ENCODE measurements at regions not wholly inside any gene's neighbourhood (a gene's known extent, or its start where the extent isn't known, plus 50 kb on each side); places are given as distances from the start of the nearest gene placed in this dataset.
A peak's percentile ranks its signal among the peaks of the same experiment; 100 is the strongest.
"Not testable (repeated sequence)": the region's sequence is repeated elsewhere in the genome, so short reads cannot be mapped to it uniquely, and the experiment has no call there.

- no peak for TF ChIP-seq CTCF (IDR thresholded peaks at IDR 0.05)
- peaks cover 75% of the 10 kb centered on the region for H3K4me1 Mint-ChIP-seq
Measured at GRCh38 chr22:23458663-23459541, 121.2 kb downstream of the IGLL1 start.

DNA sequence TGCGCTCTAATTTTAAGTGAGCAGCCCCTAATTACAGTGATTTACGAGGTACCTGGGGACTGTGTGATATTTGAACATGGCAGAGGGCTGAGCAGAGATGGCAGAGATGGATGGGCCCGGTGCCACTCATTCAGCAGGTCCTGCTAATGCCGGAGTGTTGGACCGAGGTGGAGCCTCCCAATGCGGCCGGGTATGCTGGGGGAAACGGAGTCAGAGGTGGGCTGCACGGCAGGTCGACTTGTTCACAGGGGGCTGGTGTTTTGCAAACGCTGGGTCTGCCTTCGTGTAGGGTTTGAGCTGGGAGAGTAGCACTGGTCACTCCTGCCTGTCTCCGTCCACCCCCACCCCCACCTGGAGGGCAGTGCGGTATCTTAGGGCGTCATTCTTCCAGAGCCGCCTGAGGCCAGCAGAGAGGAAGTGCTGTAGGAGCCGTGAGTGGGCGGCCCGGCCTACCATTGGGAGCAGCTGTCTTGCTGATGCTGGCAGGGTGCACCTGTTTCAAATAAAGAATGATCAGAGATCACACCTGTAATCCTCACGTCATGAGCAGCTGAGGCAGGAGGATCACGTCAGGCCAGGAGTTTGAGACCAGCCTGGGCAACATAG, 122.6 kb downstream of the IGLL1 start:
- no peak overlapping the region for H3K27ac Mint-ChIP-seq
- H3K4me1 Mint-ChIP-seq, result peaks cover 73% of the 10 kb centered on the region
- TF ChIP-seq CTCF (IDR thresholded peaks at IDR 0.05), result no peak
- no peaks in the 10 kb centered on the region for H3K9me3 Mint-ChIP-seq
- no peaks in the 10 kb centered on the region for H3K27me3 Mint-ChIP-seq (ENCODE audit: low read depth, poor library complexity)
- peaks cover 23% of the 10 kb centered on the region for H3K36me3 Mint-ChIP-seq (ENCODE audit: low read depth)
- DNase-seq, result no peak
- H3K4me3 Mint-ChIP-seq, result no peak overlapping the region

More at GRCh38 chr22:23458663-23459541, 121.2 kb downstream of the IGLL1 start:
- Mint-ChIP-seq H3K36me3 (ENCODE audit: low read depth) (peaks cover 31% of the 10 kb centered on the region), H3K27me3 (ENCODE audit: low read depth, poor library complexity) (no peaks in the 10 kb centered on the region), H3K9me3 (no peaks in the 10 kb centered on the region), H3K27ac (peak overlapping the region; percentile 39), H3K4me3 (peak overlapping the region; percentile 32)
- DNase-seq, result no peak

- H3K4me3 Mint-ChIP-seq; H3K9me3 Mint-ChIP-seq; H3K27me3 Mint-ChIP-seq (ENCODE audit: low read depth, poor library complexity); DNase-seq: not testable (repeated sequence)
- H3K4me1 Mint-ChIP-seq, result peaks cover 74% of the 10 kb centered on the region
- peak overlapping the region; percentile 89 for H3K27ac Mint-ChIP-seq
- H3K36me3 Mint-ChIP-seq (ENCODE audit: low read depth), result peaks cover 16% of the 10 kb centered on the region
Measured at GRCh38 chr22:23456666-23457379, 123.3 kb downstream of the IGLL1 start.

- H3K27ac Mint-ChIP-seq; DNase-seq; H3K27me3 Mint-ChIP-seq (ENCODE audit: low read depth, poor library complexity); H3K9me3 Mint-ChIP-seq; H3K4me3 Mint-ChIP-seq: not testable (repeated sequence)
- peaks cover 64% of the 10 kb centered on the region for H3K4me1 Mint-ChIP-seq
- H3K36me3 Mint-ChIP-seq (ENCODE audit: low read depth), result peaks cover 11% of the 10 kb centered on the region
Measured at GRCh38 chr22:23454345-23454744, 125.7 kb downstream of the IGLL1 start.

DNA sequence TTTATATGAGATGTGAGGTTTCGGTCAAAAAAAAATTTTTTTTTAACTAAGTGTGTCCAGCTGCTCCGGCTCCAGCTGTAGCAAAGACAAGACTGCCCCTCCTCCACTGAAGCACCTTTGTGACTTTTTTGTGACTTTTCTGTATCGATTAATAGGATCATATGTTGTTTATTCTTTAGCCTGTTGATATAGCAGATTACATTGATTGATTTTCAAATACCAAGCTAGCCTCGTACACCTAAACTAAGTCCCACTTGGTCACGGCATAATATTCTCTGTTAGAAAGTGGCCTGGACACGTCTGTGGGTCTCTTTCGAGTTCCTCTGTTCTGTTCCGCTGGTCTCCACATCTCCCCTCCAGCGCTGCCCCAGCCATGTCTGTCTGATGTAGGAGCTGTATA, 126.8 kb downstream of the IGLL1 start:
- Mint-ChIP-seq H3K4me3 (no peak overlapping the region), H3K36me3 (ENCODE audit: low read depth) (peaks cover 11% of the 10 kb centered on the region), H3K4me1 (peaks cover 56% of the 10 kb centered on the region), H3K9me3 (no peaks in the 10 kb centered on the region), H3K27ac (peak overlapping the region; percentile 39), H3K27me3 (ENCODE audit: low read depth, poor library complexity) (no peaks in the 10 kb centered on the region)
- DNase-seq, result no peak
- no peak for TF ChIP-seq CTCF (IDR thresholded peaks at IDR 0.05)

DNA sequence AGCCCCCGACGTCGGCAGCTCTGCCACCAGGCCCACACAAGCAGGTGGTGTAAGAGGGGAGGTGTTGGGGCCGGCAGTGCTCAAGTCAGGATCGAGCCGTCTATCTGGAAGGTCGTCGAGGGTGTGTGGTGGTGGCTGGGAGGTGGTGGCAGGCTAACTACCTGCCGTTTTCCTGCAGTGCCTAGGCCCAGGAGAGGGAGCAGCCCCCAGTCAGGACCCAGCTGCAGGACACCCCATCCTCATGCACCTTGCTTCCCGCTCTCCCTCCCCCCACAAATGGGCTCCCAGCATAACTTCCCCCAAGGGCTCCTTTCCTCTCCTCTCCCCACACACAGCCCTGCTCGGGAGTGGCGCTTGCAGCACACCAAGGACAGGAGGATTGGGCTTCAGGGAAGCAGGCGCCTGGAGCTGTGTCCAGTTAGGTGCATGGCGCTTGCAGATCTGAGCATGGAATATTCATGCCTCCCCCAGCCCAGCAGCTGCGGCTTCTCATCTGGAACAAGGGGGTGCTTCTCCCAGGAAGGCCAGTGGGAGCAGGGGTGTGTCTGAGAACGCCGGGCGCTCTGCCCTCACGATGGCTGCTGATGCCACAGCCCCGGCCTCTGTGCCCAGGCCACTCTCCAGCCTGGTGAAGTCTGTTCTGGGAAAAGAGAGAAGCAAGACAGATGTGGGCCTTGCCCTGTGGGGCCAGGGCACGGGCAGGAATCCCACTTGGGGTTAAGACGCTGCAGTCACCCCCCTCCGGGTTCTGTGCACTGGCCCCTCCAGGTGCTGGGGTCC, 127.7 kb downstream of the IGLL1 start:
- Mint-ChIP-seq H3K4me1 (peaks cover 49% of the 10 kb centered on the region), H3K27me3 (ENCODE audit: low read depth, poor library complexity) (no peaks in the 10 kb centered on the region), H3K4me3 (no peak overlapping the region), H3K27ac (peak overlapping the region; percentile 57), H3K9me3 (peaks cover 6% of the 10 kb centered on the region), H3K36me3 (ENCODE audit: low read depth) (peaks cover 16% of the 10 kb centered on the region)
- no peak for TF ChIP-seq CTCF (IDR thresholded peaks at IDR 0.05)
- no peak for DNase-seq

GRCh38 chr22:23451452-23452230, 128.4 kb downstream of the IGLL1 start:
- not testable (repeated sequence) for H3K4me3 Mint-ChIP-seq; H3K27ac Mint-ChIP-seq; H3K27me3 Mint-ChIP-seq (ENCODE audit: low read depth, poor library complexity); DNase-seq
- H3K4me1 Mint-ChIP-seq, result peaks cover 41% of the 10 kb centered on the region
- H3K9me3 Mint-ChIP-seq, result peaks cover 14% of the 10 kb centered on the region
- H3K36me3 Mint-ChIP-seq (ENCODE audit: low read depth), result peaks cover 24% of the 10 kb centered on the region

DNA sequence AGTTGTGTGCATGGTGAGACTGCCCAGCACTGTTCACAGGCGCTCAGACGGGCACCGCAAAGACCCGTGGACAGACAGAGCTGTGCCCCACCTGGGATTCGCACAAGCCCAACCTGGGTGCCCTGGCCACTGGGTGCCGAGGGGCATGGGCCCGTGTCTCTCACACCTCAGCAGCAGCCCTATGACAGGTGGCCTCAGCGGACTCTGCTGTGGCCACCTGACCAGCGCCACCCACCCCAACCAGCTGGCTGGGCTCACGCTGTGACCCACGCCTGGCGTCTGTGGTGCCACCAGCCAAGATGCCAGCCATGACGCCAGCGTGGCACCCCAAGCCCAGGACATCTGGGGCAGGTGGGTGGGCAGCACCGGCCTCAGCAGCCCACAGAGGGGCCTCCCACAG, 129.3 kb downstream of the IGLL1 start:
- Mint-ChIP-seq H3K4me1 (peaks cover 33% of the 10 kb centered on the region), H3K36me3 (ENCODE audit: low read depth) (peaks cover 26% of the 10 kb centered on the region), H3K9me3 (peaks cover 22% of the 10 kb centered on the region)
- not testable (repeated sequence) for DNase-seq; H3K4me3 Mint-ChIP-seq; H3K27ac Mint-ChIP-seq; H3K27me3 Mint-ChIP-seq (ENCODE audit: low read depth, poor library complexity)
